Breast epithelium (tissue), 4 donors: ENCODE measurements at regions not wholly inside any gene's neighbourhood (a gene's known extent, or its start where the extent isn't known, plus 50 kb on each side); places are given as distances from the start of the nearest gene placed in this dataset.

Experiments
- DNase-seq, 2 donors: peaks; one replicate each; pipeline ENCODE4 v3.0.0-alpha.2; 2019; ENCODE audit warnings: low spot score in 2 of 2
- H3K27ac ChIP-seq, 2 donors: fragments of 200-600 bp; sonication (generic) in 1 of 2; one replicate each; pipeline ENCODE4 v1.5.1; 2016 to 2019; ENCODE audit warnings: mild to moderate bottlenecking in 1 of 2
- H3K27me3 ChIP-seq, 2 donors: fragments of 200-600 bp; sonication (generic) in 1 of 2; one replicate each; pipeline versions ENCODE4 v1.5.1 to v1.6.0; 2017 to 2019; ENCODE audit warnings: control low read depth in 1 of 2, mild to moderate bottlenecking in 1 of 2
- H3K36me3 ChIP-seq: fragments of 200-600 bp; one replicate; pipeline ENCODE4 v1.5.1; 2019
- H3K4me1 ChIP-seq, 2 donors: fragments of 200-600 bp; sonication (generic); one replicate each; pipeline ENCODE4 v1.5.1; 2016 to 2019; ENCODE audit warnings: control low read depth in 1 of 2
- H3K4me3 ChIP-seq, 3 donors: fragments of 200-600 bp; sonication (generic); 1 replicate in 2 of 3; 2 replicates in 1 of 3; pipeline ENCODE4 v1.5.1; 2016 to 2019; ENCODE audit warnings: mild to moderate bottlenecking in 3 of 3, moderate library complexity in 2 of 3
- H3K9me3 ChIP-seq, 2 donors: fragments of 200-600 bp; sonication (generic) in 1 of 2; one replicate each; pipeline ENCODE4 v1.5.1; 2016 to 2019; ENCODE audit warnings: control low read depth in 1 of 2
- POLR2A ChIP-seq: fragments of 450-650 bp; IDR thresholded peaks from one replicate; pipeline ENCODE4 v1.6.1; 2016; ENCODE audit warnings: antibody characterized with exemption, mild to moderate bottlenecking, moderate library complexity
- POLR2AphosphoS5 ChIP-seq, 3 donors: sonication (generic); formaldehyde crosslinking; IDR thresholded peaks; one replicate each; pipeline ENCODE4 v1.6.1; 2017; ENCODE audit warnings: antibody characterized with exemption in 3 of 3
- intact Hi-C: fragments of 100-400 bp; cut with DNase I; formaldehyde crosslinking; loops from one replicate; pipeline ENCODE4 v1.15.1; 2023; ENCODE audit warnings: low total_unique reads
- TF ChIP-seq, protein P1 (sequence below), 3 donors: fragments of 450-650 bp; IDR thresholded peaks; one replicate each; pipeline ENCODE4 v1.5.1; 2016 to 2017; ENCODE audit warnings: antibody characterized with exemption in 3 of 3, mild to moderate bottlenecking in 3 of 3, moderate library complexity in 3 of 3

DNA sequence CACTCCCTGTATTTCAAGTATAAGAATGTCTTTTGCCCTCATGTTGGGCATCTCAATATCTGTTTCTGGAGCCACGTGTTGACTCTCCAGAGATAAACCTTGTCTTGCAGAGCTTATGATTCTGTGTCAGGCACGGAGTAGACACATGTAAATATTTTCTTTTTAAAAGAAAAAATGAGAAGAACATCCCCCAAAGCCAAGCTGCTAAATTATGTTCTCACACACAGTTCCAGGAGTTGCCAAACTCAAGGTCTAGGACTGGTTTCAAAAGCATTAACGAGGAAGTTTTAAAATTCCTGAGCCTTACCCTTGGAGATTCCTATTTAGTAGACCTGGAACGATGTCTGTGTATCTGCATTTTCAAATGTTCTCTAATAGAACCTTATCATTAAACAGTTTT lies 1228.3 kb upstream of the WWC1 start:
- TF ChIP-seq POLR2AphosphoS5 (IDR thresholded peaks at IDR 0.05): no peak
- TF ChIP-seq, protein P1, sequence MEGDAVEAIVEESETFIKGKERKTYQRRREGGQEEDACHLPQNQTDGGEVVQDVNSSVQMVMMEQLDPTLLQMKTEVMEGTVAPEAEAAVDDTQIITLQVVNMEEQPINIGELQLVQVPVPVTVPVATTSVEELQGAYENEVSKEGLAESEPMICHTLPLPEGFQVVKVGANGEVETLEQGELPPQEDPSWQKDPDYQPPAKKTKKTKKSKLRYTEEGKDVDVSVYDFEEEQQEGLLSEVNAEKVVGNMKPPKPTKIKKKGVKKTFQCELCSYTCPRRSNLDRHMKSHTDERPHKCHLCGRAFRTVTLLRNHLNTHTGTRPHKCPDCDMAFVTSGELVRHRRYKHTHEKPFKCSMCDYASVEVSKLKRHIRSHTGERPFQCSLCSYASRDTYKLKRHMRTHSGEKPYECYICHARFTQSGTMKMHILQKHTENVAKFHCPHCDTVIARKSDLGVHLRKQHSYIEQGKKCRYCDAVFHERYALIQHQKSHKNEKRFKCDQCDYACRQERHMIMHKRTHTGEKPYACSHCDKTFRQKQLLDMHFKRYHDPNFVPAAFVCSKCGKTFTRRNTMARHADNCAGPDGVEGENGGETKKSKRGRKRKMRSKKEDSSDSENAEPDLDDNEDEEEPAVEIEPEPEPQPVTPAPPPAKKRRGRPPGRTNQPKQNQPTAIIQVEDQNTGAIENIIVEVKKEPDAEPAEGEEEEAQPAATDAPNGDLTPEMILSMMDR (IDR thresholded peaks at IDR 0.05): no peak
- no peak for TF ChIP-seq POLR2A
- H3K4me3 ChIP-seq: no peak overlapping the region

DNA sequence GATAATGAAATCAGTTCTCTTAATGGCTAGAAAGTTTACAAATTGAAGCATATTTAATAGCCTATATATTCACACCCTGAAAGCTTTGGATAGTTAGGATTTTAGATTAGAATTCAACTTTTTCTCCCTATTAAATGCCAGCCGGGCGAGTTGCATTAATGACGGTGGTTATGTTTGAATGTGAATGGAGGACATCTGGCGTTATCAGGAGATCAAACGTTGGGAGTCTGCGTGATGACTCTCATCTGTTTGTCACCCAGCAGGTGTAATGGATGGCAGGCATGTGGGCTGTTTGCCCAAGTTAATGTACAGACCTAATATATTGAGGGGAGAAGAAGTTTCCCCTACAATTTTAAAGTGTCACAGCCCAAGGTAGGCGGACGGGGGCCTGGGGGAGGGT lies 1227.7 kb upstream of the WWC1 start:
- no peaks in the 10 kb centered on the region for H3K4me1 ChIP-seq
- no peaks in the 10 kb centered on the region for H3K36me3 ChIP-seq
- no peaks in the 10 kb centered on the region for H3K27me3 ChIP-seq
- no peak overlapping the region for H3K27ac ChIP-seq
- TF ChIP-seq, protein P1 (IDR thresholded peaks at IDR 0.05): no peak
- no peak for TF ChIP-seq POLR2A
- TF ChIP-seq POLR2AphosphoS5 (IDR thresholded peaks at IDR 0.05): no peak
- no peaks in the 10 kb centered on the region for H3K9me3 ChIP-seq
- intact Hi-C loops: no loop called here
- DNase-seq: no peak
- H3K4me3 ChIP-seq: no peak overlapping the region

More for the DNA sequence above, 1228.3 kb upstream of the WWC1 start:
- DNase-seq: no peak
- intact Hi-C loops: no loop called here
- Histone ChIP-seq H3K36me3 (no peaks in the 10 kb centered on the region), H3K27ac (no peak overlapping the region), H3K9me3 (no peaks in the 10 kb centered on the region), H3K4me1 (no peaks in the 10 kb centered on the region), H3K27me3 (no peaks in the 10 kb centered on the region)

DNA sequence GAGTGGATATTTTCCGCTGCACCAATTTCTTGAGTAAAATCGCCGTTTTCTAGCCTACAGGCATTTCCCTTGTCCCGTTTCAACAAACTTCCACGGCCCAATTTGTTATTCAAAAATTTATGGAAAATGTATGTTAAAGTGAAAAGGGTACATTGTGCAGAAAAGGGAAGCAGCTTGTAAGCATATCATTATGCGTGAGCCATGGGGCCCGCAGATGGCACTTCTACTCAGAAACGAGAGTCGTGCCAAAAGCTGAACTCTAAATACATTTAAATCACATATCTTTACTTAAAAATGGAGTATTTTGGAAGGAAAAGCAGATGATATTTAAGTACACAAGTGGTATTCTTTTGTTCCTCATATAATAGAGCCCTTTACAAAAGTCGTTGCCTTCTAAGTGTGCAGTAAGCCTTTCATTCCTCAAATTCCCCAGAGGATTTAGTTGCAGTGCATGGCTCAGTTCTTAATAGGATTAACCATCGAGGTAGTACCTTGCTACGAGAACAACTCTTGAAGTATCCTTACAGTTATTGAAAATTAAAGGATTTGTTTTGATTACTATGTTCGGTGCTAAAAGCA lies 1227.2 kb upstream of the WWC1 start:
- Histone ChIP-seq H3K36me3 (no peaks in the 10 kb centered on the region), H3K4me3 (no peak overlapping the region), H3K27me3 (no peaks in the 10 kb centered on the region), H3K9me3 (no peaks in the 10 kb centered on the region), H3K27ac (no peak overlapping the region), H3K4me1 (no peaks in the 10 kb centered on the region)
- TF ChIP-seq, protein P1 (IDR thresholded peaks at IDR 0.05): no peak
- no peak for TF ChIP-seq POLR2AphosphoS5 (IDR thresholded peaks at IDR 0.05)
- no peak for TF ChIP-seq POLR2A
- intact Hi-C loops: no loop called here
- DNase-seq: no peak

DNA sequence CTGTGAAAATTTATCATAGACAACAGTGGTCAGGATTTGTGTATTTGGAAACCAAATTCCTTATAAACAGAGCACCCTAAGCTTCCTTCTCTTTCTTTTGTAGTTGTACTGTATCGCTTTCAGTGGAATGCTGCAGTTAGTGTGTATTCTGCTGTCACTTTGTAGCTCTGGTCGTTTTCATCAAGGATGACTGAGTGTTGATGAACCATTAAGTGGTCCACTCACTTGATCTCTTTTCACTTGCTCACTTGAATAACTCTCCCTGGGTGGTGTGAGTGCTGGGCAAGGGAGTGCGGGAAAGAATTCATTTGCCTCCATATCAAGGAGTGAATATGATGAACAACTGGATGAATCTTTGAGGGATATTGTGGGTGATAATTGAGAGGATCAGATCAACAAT lies 1225.7 kb upstream of the WWC1 start:
- H3K4me3 ChIP-seq: no peak overlapping the region
- H3K4me1 ChIP-seq: no peaks in the 10 kb centered on the region
- no peaks in the 10 kb centered on the region for H3K9me3 ChIP-seq
- no peak for DNase-seq
- H3K27ac ChIP-seq: no peak overlapping the region
- no peaks in the 10 kb centered on the region for H3K36me3 ChIP-seq
- no peaks in the 10 kb centered on the region for H3K27me3 ChIP-seq
- intact Hi-C loops: no loop called here
- TF ChIP-seq, protein P1 (IDR thresholded peaks at IDR 0.05): no peak
- TF ChIP-seq POLR2AphosphoS5 (IDR thresholded peaks at IDR 0.05) (no peak), POLR2A (no peak)

DNA sequence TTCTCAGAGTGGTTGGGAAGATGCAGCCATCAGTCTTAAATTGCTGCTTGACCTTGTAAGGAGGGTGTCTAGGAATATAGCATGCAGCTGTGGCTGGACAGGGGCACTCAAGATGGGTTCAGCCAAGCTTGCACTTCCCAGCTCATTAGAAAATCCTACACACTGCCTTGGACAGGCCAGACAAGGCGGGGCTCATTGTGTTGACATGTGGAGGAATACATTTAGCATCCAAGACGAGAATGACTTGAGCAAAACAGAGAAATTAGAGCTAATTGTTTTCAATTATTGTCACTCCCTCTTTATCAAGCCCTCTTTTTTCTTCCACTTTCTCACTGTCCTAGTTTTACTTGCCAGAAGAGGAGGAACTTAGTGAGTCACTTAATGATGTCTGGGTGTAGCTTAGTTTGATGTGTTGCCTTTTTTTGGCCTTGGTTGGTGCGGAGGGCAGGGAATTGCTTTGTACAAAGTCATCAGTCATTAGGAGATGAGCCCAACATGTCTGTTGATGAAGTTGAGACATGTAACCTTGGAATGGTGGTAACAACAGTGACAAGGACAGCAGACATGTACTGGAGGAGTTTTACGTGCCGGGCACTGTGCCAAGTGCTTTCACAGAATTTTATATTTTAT lies 1219.3 kb upstream of the WWC1 start:
- Histone ChIP-seq H3K27ac (no peak overlapping the region), H3K4me1 (no peaks in the 10 kb centered on the region), H3K9me3 (no peaks in the 10 kb centered on the region), H3K36me3 (no peaks in the 10 kb centered on the region), H3K4me3 (no peak overlapping the region), H3K27me3 (no peaks in the 10 kb centered on the region)
- TF ChIP-seq, protein P1 (IDR thresholded peaks at IDR 0.05): no peak
- TF ChIP-seq POLR2A: no peak
- no peak for TF ChIP-seq POLR2AphosphoS5 (IDR thresholded peaks at IDR 0.05)
- intact Hi-C loops: no loop called here
- DNase-seq: no peak
